ENCODE measurements at regions not wholly inside any gene's neighbourhood (a gene's known extent, or its start where the extent isn't known, plus 50 kb on each side); places are given as distances from the start of the nearest gene placed in this dataset.

DNA sequence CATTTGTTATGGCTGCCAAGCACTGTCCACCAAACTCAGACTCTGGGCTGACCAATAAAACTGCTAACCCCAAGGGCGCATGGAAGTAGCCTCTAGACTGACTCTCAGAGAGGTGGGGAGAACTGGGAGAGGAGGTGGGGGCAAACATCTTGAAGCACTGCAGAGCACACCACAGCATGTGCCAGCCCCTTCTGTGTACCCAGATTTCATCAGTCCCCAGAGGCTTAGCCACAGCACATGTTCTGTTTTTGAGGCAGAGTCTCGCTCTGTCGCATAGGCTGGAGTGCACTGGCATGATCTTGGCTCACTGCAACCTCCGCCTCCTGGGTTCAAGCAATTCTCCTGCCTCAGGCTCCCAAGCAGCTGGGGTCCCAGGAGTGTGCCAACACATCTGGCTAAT lies 119.5 kb upstream of the SPATA12 start:
- TF ChIP-seq, protein P1, sequence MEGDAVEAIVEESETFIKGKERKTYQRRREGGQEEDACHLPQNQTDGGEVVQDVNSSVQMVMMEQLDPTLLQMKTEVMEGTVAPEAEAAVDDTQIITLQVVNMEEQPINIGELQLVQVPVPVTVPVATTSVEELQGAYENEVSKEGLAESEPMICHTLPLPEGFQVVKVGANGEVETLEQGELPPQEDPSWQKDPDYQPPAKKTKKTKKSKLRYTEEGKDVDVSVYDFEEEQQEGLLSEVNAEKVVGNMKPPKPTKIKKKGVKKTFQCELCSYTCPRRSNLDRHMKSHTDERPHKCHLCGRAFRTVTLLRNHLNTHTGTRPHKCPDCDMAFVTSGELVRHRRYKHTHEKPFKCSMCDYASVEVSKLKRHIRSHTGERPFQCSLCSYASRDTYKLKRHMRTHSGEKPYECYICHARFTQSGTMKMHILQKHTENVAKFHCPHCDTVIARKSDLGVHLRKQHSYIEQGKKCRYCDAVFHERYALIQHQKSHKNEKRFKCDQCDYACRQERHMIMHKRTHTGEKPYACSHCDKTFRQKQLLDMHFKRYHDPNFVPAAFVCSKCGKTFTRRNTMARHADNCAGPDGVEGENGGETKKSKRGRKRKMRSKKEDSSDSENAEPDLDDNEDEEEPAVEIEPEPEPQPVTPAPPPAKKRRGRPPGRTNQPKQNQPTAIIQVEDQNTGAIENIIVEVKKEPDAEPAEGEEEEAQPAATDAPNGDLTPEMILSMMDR (IDR thresholded peaks at IDR 0.05; ENCODE audit: borderline replicate concordance, extremely low read depth, low read length, poor library complexity, severe bottlenecking): no peak
- no peak for TF ChIP-seq EZH2 (IDR thresholded peaks at IDR 0.05; ENCODE audit: borderline replicate concordance, low read depth, low read length, severe bottlenecking)
